Epithelial cell of esophagus (primary cell): ENCODE measurements at regions not wholly inside any gene's neighbourhood (a gene's known extent, or its start where the extent isn't known, plus 50 kb on each side); places are given as distances from the start of the nearest gene placed in this dataset.

ENCODE experiments used
- DNase-seq: peaks from one replicate; pipeline ENCODE4 v3.0.0; 2010; ENCODE audit warnings: low read depth
- H3K4me3 ChIP-seq: 2 replicates; pipeline ENCODE4 v1.5.1; 2011; ENCODE audit warnings: mild to moderate bottlenecking, low read length, control low read depth
- CTCF ChIP-seq: IDR thresholded peaks from 2 replicates; pipeline ENCODE4 v1.5.1; 2011; ENCODE audit warnings: low read depth, mild to moderate bottlenecking, low read length, control low read depth, inconsistent platforms; ENCODE audit not compliant: insufficient read depth; ENCODE audit errors: missing control alignments

GRCh38 chr3:40923651-40924050, 275.7 kb upstream of the CTNNB1 start:
- no peak for TF ChIP-seq CTCF
- DNase-seq: no peak

GRCh38 chr3:40924559-40925141, 274.7 kb upstream of the CTNNB1 start:
- TF ChIP-seq CTCF: no peak
- no peak overlapping the region for H3K4me3 ChIP-seq
- no peak for DNase-seq

More at GRCh38 chr3:40923651-40924050, 275.7 kb upstream of the CTNNB1 start:
- no peak overlapping the region for H3K4me3 ChIP-seq

- no peak overlapping the region for H3K4me3 ChIP-seq
- no peak for DNase-seq
- TF ChIP-seq CTCF: no peak
These were observed 274.1 kb upstream of the CTNNB1 start for GRCh38 chr3:40925231-40925630.

- no peak overlapping the region for H3K4me3 ChIP-seq
- peak; percentile 10 for TF ChIP-seq CTCF
- DNase-seq: no peak
These were observed 269.2 kb upstream of the CTNNB1 start for GRCh38 chr3:40930131-40930538.

- TF ChIP-seq CTCF: no peak
- DNase-seq: no peak
- H3K4me3 ChIP-seq: no peak overlapping the region
These were observed 268.5 kb upstream of the CTNNB1 start for GRCh38 chr3:40930756-40931155.

- no peak overlapping the region for H3K4me3 ChIP-seq
- DNase-seq: no peak
These were observed 260.7 kb upstream of the CTNNB1 start for GRCh38 chr3:40938591-40938990.

More at GRCh38 chr3:40938591-40938990, 260.7 kb upstream of the CTNNB1 start:
- TF ChIP-seq CTCF: no peak
